GM18505 (cell line): ENCODE measurements at regions not wholly inside any gene's neighbourhood (a gene's known extent, or its start where the extent isn't known, plus 50 kb on each side); places are given as distances from the start of the nearest gene placed in this dataset.

Experiments used
- ATAC-seq: cut with Tn5 transposase; IDR thresholded peaks from one replicate; pipeline ENCODE4 v1.9.1; 2021; ENCODE audit not compliant: unreplicated experiment
- POLR2A ChIP-seq: IDR thresholded peaks from 4 replicates; pipeline ENCODE4 v1.6.1; 2011; ENCODE audit warnings: borderline replicate concordance; ENCODE audit not compliant: insufficient read depth, insufficient read length; ENCODE audit errors: extremely low read depth

DNA sequence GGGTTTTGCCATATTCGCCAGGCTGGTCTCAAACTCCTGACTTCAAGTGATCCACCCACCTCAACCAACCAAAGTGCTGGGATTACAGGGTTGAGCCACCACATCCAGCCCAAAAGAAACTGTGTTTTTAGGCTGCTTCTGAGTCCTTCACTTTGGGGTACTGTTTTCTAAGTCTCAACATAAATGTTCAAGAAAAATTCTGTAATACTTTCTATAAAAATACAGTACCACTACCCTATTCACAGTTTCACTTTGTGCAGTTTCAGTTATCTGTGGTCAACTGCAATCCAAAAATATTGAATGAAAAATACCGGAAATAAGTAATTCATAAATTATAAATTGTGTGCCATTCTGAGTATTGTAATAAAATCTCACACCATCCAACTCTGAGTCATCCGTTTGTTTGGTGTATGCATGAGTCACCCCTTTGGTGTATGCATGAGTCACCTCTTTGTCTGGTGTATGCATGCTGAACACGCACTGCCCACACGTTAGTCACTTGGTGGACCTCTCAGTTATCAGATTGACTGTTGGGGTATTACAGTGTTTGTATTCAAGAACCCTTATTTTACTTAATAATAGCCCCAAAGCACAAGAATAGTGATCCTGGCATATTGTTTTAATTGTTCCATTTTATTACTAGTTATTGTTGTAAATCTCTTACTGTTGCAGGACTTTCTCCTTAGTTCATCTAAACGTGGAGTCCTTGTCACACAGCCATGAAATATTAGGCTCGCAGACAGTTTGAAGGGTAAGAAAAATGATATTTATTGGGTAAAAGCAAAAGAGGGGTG is 190.2 kb downstream of the FSCB start:
- ATAC-seq: no peak
- no peak for TF ChIP-seq POLR2A

GRCh38 chr14:44309331-44309730 is 197.8 kb downstream of the FSCB start:
- ATAC-seq: no peak
- no peak for TF ChIP-seq POLR2A

- no peak for ATAC-seq
- no peak for TF ChIP-seq POLR2A
Observed at GRCh38 chr14:44300916-44301315, 206.2 kb downstream of the FSCB start.

DNA sequence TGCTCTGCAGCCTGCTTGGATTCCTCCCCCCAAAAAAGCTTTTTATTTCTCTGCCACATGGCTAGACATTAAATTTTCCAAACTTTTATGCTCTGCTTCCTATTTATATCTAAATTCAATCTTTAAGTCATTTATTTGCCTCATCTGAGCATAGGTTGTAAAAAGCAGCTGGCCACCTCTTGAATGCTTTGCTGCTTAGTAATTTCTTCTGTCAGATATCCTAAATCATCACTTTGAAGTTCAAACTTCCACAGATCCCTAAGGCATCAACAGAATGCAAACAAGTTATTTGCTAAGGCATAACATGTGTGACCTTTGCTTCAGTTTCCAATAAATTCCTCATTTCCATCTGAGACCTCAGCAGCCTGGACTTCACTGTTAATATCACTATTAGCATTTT is 209.6 kb downstream of the FSCB start:
- no peak for ATAC-seq
- TF ChIP-seq POLR2A: no peak

DNA sequence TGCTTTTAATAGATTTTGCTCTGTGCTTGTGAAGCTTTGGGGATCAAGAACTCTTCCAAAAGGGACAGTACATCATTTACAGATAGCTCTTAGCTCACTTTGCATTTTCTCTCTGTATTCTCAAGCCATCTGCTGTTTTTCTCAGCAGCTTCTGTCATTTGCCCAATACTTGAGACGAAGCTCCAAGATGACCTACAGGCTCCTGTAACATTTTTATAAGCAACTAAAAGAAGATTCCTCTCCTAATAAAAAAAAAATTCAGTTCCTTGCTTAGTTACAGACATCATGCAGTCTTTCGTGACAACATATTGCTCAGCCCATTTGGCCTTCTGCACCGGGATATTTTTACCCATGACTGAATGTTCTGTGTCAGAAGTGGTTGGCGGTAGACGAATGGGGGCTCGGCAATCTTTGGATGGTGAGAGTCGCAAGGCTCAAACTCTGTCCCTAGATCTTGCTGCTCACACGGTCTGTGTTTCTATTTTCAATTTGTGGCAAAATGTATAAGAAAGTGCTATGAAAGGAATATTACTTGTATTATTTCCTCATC is 215.6 kb downstream of the FSCB start:
- ATAC-seq: no peak

GRCh38 chr14:44287858-44288257 is 219.2 kb downstream of the FSCB start:
- no peak for ATAC-seq
- no peak for TF ChIP-seq POLR2A

More for the DNA sequence above, 215.6 kb downstream of the FSCB start:
- TF ChIP-seq POLR2A: no peak

DNA sequence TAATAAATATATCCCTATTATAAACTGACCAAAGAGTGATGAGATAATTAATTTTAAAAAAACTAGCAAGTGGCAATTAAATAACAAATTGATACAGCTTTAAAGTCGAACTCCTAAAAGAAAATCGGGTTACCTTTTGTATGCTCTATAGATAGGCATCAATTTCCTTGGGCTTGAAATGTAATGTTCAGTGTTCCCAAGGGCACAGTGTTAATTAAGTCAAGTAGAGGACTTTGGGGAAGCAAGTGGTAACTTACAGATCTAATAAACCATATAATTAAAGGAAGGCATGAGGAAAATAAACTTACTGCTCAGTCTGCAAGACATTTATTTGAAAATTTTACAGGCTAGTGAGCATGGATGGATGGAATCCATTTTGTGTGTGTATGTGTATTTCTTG is 220.9 kb downstream of the FSCB start:
- no peak for ATAC-seq
- no peak for TF ChIP-seq POLR2A

GRCh38 chr14:44283836-44284235 is 223.2 kb downstream of the FSCB start:
- TF ChIP-seq POLR2A: no peak
- no peak for ATAC-seq

GRCh38 chr14:44279357-44279756 is 227.7 kb downstream of the FSCB start:
- TF ChIP-seq POLR2A: no peak
- ATAC-seq: no peak

DNA sequence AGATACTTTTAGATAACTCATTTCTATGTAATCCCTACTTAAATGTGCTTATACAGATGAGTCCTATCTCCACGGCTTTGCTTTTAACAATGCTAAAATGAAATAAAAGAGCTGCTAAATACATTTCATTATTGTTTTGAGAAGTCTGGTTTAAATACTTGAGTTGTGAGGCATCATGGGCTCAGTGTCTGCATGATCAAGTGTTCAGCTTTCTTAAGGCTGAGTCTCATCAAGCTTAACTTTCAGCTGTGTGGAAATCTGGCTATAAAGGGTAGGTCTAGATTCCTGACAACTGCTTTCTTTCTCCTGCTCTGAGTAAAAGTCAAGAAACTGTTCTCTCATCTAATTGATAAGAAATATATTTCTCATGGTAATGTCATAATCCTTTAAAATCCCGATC is 235.4 kb downstream of the FSCB start:
- ATAC-seq: no peak
- TF ChIP-seq POLR2A: no peak

- no peak for TF ChIP-seq POLR2A
- no peak for ATAC-seq
Observed at GRCh38 chr14:44271006-44271405, 236.1 kb downstream of the FSCB start.

DNA sequence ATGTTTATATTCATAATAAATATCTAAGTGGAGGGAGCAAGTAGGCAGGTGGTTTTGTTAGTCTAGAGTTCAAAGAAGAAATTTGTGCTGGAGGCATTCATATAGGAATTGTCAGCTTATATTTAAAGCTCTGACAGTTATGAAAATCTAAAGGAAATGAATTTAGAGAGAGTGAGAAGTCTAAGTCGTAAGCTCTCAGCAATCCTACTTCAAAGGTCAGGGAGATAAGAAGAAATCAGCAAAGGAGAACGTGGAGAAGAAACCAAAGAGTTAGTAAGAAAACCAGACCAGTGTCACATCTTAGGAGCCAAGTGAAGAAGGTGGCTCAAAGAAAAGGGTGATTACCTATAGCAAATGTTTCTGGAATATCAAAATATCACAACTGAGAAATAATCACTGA is 241.8 kb downstream of the FSCB start:
- TF ChIP-seq POLR2A: no peak
- ATAC-seq: no peak

- no peak for TF ChIP-seq POLR2A
- ATAC-seq: no peak
Observed at GRCh38 chr14:44215660-44216059, 291.4 kb downstream of the FSCB start.

GRCh38 chr14:44211718-44212117 is 295.4 kb downstream of the FSCB start:
- TF ChIP-seq POLR2A: no peak
- ATAC-seq: no peak
